ENCODE measurements at regions not wholly inside any gene's neighbourhood (a gene's known extent, or its start where the extent isn't known, plus 50 kb on each side); places are given as distances from the start of the nearest gene placed in this dataset.

- H3K27ac ChIP-seq (ENCODE audit: low read depth, low read length, poor library complexity, severe bottlenecking), result no peak overlapping the region
Observed at GRCh38 chr2:176516051-176516602, 246.9 kb downstream of the MTX2 start.

GRCh38 chr2:176518823-176519222 lies 249.6 kb downstream of the MTX2 start:
- POLR2A ChIA-PET (ENCODE audit: low non-redundant PET), result no interaction called here
- peak; percentile 85 for DNase-seq (ENCODE audit: low spot score)
- CTCF ChIA-PET, result no interaction called here

More at GRCh38 chr2:176516051-176516602, 246.9 kb downstream of the MTX2 start:
- Histone ChIP-seq H3K9me3 (ENCODE audit: low read depth, low read length, poor library complexity, severe bottlenecking) (no peaks in the 10 kb centered on the region), H3K36me3 (ENCODE audit: insufficient read depth, low read length, poor library complexity, severe bottlenecking) (no peaks in the 10 kb centered on the region), H3K4me3 (ENCODE audit: low read depth, low read length, poor library complexity, severe bottlenecking) (no peak overlapping the region), H3K27me3 (replicated peaks; ENCODE audit: insufficient read depth, low read depth, low read length, poor library complexity) (no peaks in the 10 kb centered on the region), H3K4me1 (ENCODE audit: insufficient read depth, low read length, poor library complexity, severe bottlenecking) (peaks cover 14% of the 10 kb centered on the region)
- intact Hi-C loops (cut with micrococcal nuclease; ENCODE audit: unreplicated experiment), result no loop called here
- POLR2A ChIA-PET (ENCODE audit: low non-redundant PET), result no interaction called here
- DNase-seq (ENCODE audit: low spot score), result no peak
- BruUV-seq (replicated peaks), result no TSS peak
- CTCF ChIA-PET, result no interaction called here
- no peak for TF ChIP-seq EZH2 (IDR thresholded peaks at IDR 0.05; ENCODE audit: borderline replicate concordance, low read depth, low read length, poor library complexity, severe bottlenecking)
- TF ChIP-seq, protein P1, sequence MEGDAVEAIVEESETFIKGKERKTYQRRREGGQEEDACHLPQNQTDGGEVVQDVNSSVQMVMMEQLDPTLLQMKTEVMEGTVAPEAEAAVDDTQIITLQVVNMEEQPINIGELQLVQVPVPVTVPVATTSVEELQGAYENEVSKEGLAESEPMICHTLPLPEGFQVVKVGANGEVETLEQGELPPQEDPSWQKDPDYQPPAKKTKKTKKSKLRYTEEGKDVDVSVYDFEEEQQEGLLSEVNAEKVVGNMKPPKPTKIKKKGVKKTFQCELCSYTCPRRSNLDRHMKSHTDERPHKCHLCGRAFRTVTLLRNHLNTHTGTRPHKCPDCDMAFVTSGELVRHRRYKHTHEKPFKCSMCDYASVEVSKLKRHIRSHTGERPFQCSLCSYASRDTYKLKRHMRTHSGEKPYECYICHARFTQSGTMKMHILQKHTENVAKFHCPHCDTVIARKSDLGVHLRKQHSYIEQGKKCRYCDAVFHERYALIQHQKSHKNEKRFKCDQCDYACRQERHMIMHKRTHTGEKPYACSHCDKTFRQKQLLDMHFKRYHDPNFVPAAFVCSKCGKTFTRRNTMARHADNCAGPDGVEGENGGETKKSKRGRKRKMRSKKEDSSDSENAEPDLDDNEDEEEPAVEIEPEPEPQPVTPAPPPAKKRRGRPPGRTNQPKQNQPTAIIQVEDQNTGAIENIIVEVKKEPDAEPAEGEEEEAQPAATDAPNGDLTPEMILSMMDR (conservative IDR thresholded peaks at IDR 0.05; ENCODE audit: low read depth, low read length), result no peak

DNA sequence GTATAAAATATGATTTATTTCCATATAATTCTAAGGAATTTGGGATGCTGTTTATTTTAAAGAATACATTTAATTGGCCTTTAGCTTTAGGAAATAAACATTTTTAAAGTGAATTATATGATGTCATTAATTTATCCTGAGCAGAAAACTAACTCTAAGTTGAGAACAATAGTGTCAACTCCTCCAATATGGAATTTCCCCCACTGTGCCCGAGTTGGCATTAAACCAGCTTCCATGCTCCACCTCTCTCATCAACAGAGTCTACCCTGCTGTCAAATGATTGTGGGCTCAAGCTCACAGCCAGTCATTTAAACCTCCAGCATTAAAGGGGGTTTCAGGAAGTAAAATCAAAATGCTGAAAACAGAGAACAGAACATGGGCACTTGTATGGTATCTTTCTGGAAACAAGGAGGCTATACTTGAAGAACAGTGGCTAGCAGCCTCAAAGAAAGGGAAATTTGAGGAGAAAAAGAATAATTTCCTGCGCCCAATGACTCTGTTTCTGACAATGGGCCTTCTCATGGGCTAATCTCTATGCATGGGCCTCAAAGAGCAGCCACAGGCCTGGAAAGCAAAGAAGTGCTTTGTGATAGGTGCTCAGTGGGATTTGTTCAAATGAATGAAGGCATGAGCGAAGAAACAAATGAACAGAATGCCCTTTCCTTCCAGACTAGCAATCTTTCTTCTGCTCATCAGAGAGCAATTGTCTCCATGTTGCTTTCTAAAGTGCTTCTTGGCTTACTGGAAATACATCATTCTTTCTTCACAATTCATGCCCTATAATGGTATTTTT lies 252.8 kb downstream of the MTX2 start:
- Histone ChIP-seq H3K9me3 (ENCODE audit: low read depth, low read length, poor library complexity, severe bottlenecking) (no peaks in the 10 kb centered on the region), H3K27ac (ENCODE audit: low read depth, low read length, poor library complexity, severe bottlenecking) (no peak overlapping the region), H3K4me1 (ENCODE audit: insufficient read depth, low read length, poor library complexity, severe bottlenecking) (peaks cover 24% of the 10 kb centered on the region), H3K27me3 (replicated peaks; ENCODE audit: insufficient read depth, low read depth, low read length, poor library complexity) (no peaks in the 10 kb centered on the region), H3K4me3 (ENCODE audit: low read depth, low read length, poor library complexity, severe bottlenecking) (no peak overlapping the region), H3K36me3 (ENCODE audit: insufficient read depth, low read length, poor library complexity, severe bottlenecking) (no peaks in the 10 kb centered on the region)
- no TSS peak for BruUV-seq (replicated peaks)
- intact Hi-C loops (cut with micrococcal nuclease; ENCODE audit: unreplicated experiment), result no loop called here
- ChIA-PET CTCF (no interaction called here), POLR2A (ENCODE audit: low non-redundant PET) (no interaction called here)
- TF ChIP-seq, protein P1 (conservative IDR thresholded peaks at IDR 0.05; ENCODE audit: low read depth, low read length), result no peak
- no peak for TF ChIP-seq EZH2 (IDR thresholded peaks at IDR 0.05; ENCODE audit: borderline replicate concordance, low read depth, low read length, poor library complexity, severe bottlenecking)
- DNase-seq (ENCODE audit: low spot score), result no peak

More at GRCh38 chr2:176518823-176519222, 249.6 kb downstream of the MTX2 start:
- Histone ChIP-seq H3K27me3 (replicated peaks; ENCODE audit: insufficient read depth, low read depth, low read length, poor library complexity) (no peaks in the 10 kb centered on the region), H3K4me1 (ENCODE audit: insufficient read depth, low read length, poor library complexity, severe bottlenecking) (peaks cover 18% of the 10 kb centered on the region), H3K9me3 (ENCODE audit: low read depth, low read length, poor library complexity, severe bottlenecking) (no peaks in the 10 kb centered on the region), H3K27ac (ENCODE audit: low read depth, low read length, poor library complexity, severe bottlenecking) (no peak overlapping the region), H3K36me3 (ENCODE audit: insufficient read depth, low read length, poor library complexity, severe bottlenecking) (no peaks in the 10 kb centered on the region), H3K4me3 (ENCODE audit: low read depth, low read length, poor library complexity, severe bottlenecking) (no peak overlapping the region)
- no peak for TF ChIP-seq EZH2 (IDR thresholded peaks at IDR 0.05; ENCODE audit: borderline replicate concordance, low read depth, low read length, poor library complexity, severe bottlenecking)
- TF ChIP-seq, protein P1 (conservative IDR thresholded peaks at IDR 0.05; ENCODE audit: low read depth, low read length), result no peak
- no TSS peak for BruUV-seq (replicated peaks)
- intact Hi-C loops (cut with micrococcal nuclease; ENCODE audit: unreplicated experiment), result no loop called here
